ENCODE measurements at regions not wholly inside any gene's neighbourhood (a gene's known extent, or its start where the extent isn't known, plus 50 kb on each side); places are given as distances from the start of the nearest gene placed in this dataset.

GRCh38 chr2:234409590-234409989 is 87.3 kb downstream of the ARL4C start:
- Histone ChIP-seq H3K9me3 (ENCODE audit: insufficient read depth, low read length) (no peaks in the 10 kb centered on the region), H3K4me3 (ENCODE audit: insufficient read length, low read depth) (no peak overlapping the region), H3K36me3 (ENCODE audit: insufficient read depth, insufficient read length, low read length) (no peaks in the 10 kb centered on the region), H3K4me1 (ENCODE audit: insufficient read depth, insufficient read length) (no peaks in the 10 kb centered on the region), H3K9ac (ENCODE audit: insufficient read length, low read depth) (no peak overlapping the region), H3K27me3 (ENCODE audit: insufficient read depth, insufficient read length) (no peaks in the 10 kb centered on the region)
- no peak for TF ChIP-seq ZNF274 (IDR thresholded peaks at IDR 0.05; ENCODE audit: low read depth, low read length)
- TF ChIP-seq YY1 (IDR thresholded peaks at IDR 0.05; ENCODE audit: insufficient read depth, insufficient read length) = no peak
- no peak for TF ChIP-seq SUZ12 (IDR thresholded peaks at IDR 0.05; ENCODE audit: extremely low read depth, insufficient read depth, insufficient read length)
- no peak for DNase-seq (ENCODE audit: low read depth, low spot score)

DNA sequence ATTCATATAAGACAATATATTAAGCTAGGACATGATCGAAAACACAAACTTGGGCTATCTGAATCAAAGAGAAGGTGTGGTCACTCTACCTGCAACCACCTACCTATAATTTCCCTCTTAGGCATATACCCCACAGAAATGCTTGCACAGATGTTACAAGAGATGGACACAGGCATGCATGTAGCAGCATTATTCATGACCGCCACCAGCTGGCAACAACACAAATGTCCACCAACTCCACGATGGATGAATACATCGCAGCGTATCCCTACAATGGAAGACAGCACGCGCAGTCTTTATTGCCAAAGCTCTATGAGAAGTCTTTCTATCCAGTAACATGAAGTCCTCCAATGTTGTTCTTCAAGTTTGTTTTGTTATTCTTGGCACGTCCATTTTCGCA is 90.8 kb downstream of the ARL4C start:
- no peak for DNase-seq (ENCODE audit: low read depth, low spot score)
- H3K9me3 ChIP-seq (ENCODE audit: insufficient read depth, low read length) = no peaks in the 10 kb centered on the region
- H3K27me3 ChIP-seq (ENCODE audit: insufficient read depth, insufficient read length) = no peaks in the 10 kb centered on the region
- no peaks in the 10 kb centered on the region for H3K4me1 ChIP-seq (ENCODE audit: insufficient read depth, insufficient read length)
- no peak overlapping the region for H3K9ac ChIP-seq (ENCODE audit: insufficient read length, low read depth)
- H3K36me3 ChIP-seq (ENCODE audit: insufficient read depth, insufficient read length, low read length) = no peaks in the 10 kb centered on the region
- TF ChIP-seq SUZ12 (IDR thresholded peaks at IDR 0.05; ENCODE audit: extremely low read depth, insufficient read depth, insufficient read length) (no peak), YY1 (IDR thresholded peaks at IDR 0.05; ENCODE audit: insufficient read depth, insufficient read length) (no peak), ZNF274 (IDR thresholded peaks at IDR 0.05; ENCODE audit: low read depth, low read length) (no peak)
- no peak overlapping the region for H3K4me3 ChIP-seq (ENCODE audit: insufficient read length, low read depth)

DNA sequence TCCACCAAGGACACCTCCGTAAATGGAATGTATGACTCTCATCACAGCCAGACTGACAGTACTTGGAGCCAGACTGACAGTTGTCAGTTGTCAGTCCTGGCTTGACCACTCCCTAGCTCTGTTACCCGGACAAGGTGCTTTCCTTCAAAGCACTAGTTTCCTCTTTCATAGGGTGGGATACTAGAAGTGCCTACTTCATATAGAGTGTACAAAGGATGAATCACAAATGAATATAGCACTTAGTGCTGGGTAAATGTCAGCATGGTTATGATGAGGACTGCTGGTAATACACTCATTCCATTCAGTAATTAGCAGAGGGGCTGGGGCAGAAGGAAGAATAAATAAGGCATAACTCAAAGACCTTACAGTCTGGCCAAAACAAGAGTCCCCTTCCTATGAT is 91.4 kb downstream of the ARL4C start:
- no peak for TF ChIP-seq YY1 (IDR thresholded peaks at IDR 0.05; ENCODE audit: insufficient read depth, insufficient read length)
- TF ChIP-seq SUZ12 (IDR thresholded peaks at IDR 0.05; ENCODE audit: extremely low read depth, insufficient read depth, insufficient read length) = no peak
- TF ChIP-seq ZNF274 (IDR thresholded peaks at IDR 0.05; ENCODE audit: low read depth, low read length) = no peak
- Histone ChIP-seq H3K27me3 (ENCODE audit: insufficient read depth, insufficient read length) (no peaks in the 10 kb centered on the region), H3K9ac (ENCODE audit: insufficient read length, low read depth) (no peak overlapping the region), H3K9me3 (ENCODE audit: insufficient read depth, low read length) (no peaks in the 10 kb centered on the region), H3K4me1 (ENCODE audit: insufficient read depth, insufficient read length) (no peaks in the 10 kb centered on the region), H3K4me3 (ENCODE audit: insufficient read length, low read depth) (no peak overlapping the region), H3K36me3 (ENCODE audit: insufficient read depth, insufficient read length, low read length) (no peaks in the 10 kb centered on the region)
- DNase-seq (ENCODE audit: low read depth, low spot score) = no peak

- H3K9ac ChIP-seq (ENCODE audit: insufficient read length, low read depth) = no peak overlapping the region
- no peak for DNase-seq (ENCODE audit: low read depth, low spot score)
Measured at GRCh38 chr2:234404957-234405356, 91.9 kb downstream of the ARL4C start.

GRCh38 chr2:234403751-234404150 is 93.1 kb downstream of the ARL4C start:
- no peaks in the 10 kb centered on the region for H3K36me3 ChIP-seq (ENCODE audit: insufficient read depth, insufficient read length, low read length)
- TF ChIP-seq ZNF274 (IDR thresholded peaks at IDR 0.05; ENCODE audit: low read depth, low read length) (no peak), YY1 (IDR thresholded peaks at IDR 0.05; ENCODE audit: insufficient read depth, insufficient read length) (no peak), SUZ12 (IDR thresholded peaks at IDR 0.05; ENCODE audit: extremely low read depth, insufficient read depth, insufficient read length) (no peak)
- H3K4me1 ChIP-seq (ENCODE audit: insufficient read depth, insufficient read length) = peaks cover under 1% of the 10 kb centered on the region
- H3K27me3 ChIP-seq (ENCODE audit: insufficient read depth, insufficient read length) = no peaks in the 10 kb centered on the region
- H3K9me3 ChIP-seq (ENCODE audit: insufficient read depth, low read length) = no peaks in the 10 kb centered on the region
- DNase-seq (ENCODE audit: low read depth, low spot score) = no peak
- no peak overlapping the region for H3K4me3 ChIP-seq (ENCODE audit: insufficient read length, low read depth)
- H3K9ac ChIP-seq (ENCODE audit: insufficient read length, low read depth) = no peak overlapping the region

More at GRCh38 chr2:234404957-234405356, 91.9 kb downstream of the ARL4C start:
- Histone ChIP-seq H3K4me3 (ENCODE audit: insufficient read length, low read depth) (no peak overlapping the region), H3K9me3 (ENCODE audit: insufficient read depth, low read length) (no peaks in the 10 kb centered on the region), H3K27me3 (ENCODE audit: insufficient read depth, insufficient read length) (no peaks in the 10 kb centered on the region), H3K36me3 (ENCODE audit: insufficient read depth, insufficient read length, low read length) (no peaks in the 10 kb centered on the region), H3K4me1 (ENCODE audit: insufficient read depth, insufficient read length) (no peaks in the 10 kb centered on the region)
- TF ChIP-seq SUZ12 (IDR thresholded peaks at IDR 0.05; ENCODE audit: extremely low read depth, insufficient read depth, insufficient read length) (no peak), ZNF274 (IDR thresholded peaks at IDR 0.05; ENCODE audit: low read depth, low read length) (no peak)

DNA sequence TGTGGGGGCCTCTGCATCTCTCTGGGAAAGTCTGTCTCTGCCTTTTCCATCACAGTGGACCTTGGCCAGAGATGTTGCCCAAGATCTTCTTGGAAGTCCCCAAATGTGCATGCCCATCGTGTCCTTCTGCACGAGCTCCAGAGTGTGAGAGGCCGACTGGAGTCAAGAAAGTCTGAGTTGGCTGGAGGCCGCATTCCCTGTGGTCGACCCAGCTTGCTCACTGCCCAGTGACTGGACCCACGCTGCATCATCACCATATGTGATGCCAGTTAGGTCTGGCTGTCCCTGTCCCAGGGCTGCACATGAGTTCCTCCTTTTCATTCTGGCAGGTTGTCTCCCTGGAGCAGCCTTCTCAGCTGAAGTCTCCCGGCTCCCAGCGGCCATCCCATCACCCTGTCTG is 93.8 kb downstream of the ARL4C start:
- H3K4me1 ChIP-seq (ENCODE audit: insufficient read depth, insufficient read length) = peaks cover 2% of the 10 kb centered on the region
- H3K4me3 ChIP-seq (ENCODE audit: insufficient read length, low read depth) = no peak overlapping the region
- no peak for TF ChIP-seq YY1 (IDR thresholded peaks at IDR 0.05; ENCODE audit: insufficient read depth, insufficient read length)
- no peak for TF ChIP-seq ZNF274 (IDR thresholded peaks at IDR 0.05; ENCODE audit: low read depth, low read length)
- no peak for TF ChIP-seq SUZ12 (IDR thresholded peaks at IDR 0.05; ENCODE audit: extremely low read depth, insufficient read depth, insufficient read length)
- DNase-seq (ENCODE audit: low read depth, low spot score) = no peak
- no peaks in the 10 kb centered on the region for H3K27me3 ChIP-seq (ENCODE audit: insufficient read depth, insufficient read length)
- no peaks in the 10 kb centered on the region for H3K9me3 ChIP-seq (ENCODE audit: insufficient read depth, low read length)
- H3K36me3 ChIP-seq (ENCODE audit: insufficient read depth, insufficient read length, low read length) = no peaks in the 10 kb centered on the region
- H3K9ac ChIP-seq (ENCODE audit: insufficient read length, low read depth) = no peak overlapping the region

GRCh38 chr2:234401426-234401825 is 95.5 kb downstream of the ARL4C start:
- H3K4me3 ChIP-seq (ENCODE audit: insufficient read length, low read depth) = no peak overlapping the region
- no peaks in the 10 kb centered on the region for H3K36me3 ChIP-seq (ENCODE audit: insufficient read depth, insufficient read length, low read length)
- H3K9ac ChIP-seq (ENCODE audit: insufficient read length, low read depth) = no peak overlapping the region
- H3K9me3 ChIP-seq (ENCODE audit: insufficient read depth, low read length) = no peaks in the 10 kb centered on the region
- peaks cover 5% of the 10 kb centered on the region for H3K27me3 ChIP-seq (ENCODE audit: insufficient read depth, insufficient read length)
- TF ChIP-seq YY1 (IDR thresholded peaks at IDR 0.05; ENCODE audit: insufficient read depth, insufficient read length) = no peak
- TF ChIP-seq ZNF274 (IDR thresholded peaks at IDR 0.05; ENCODE audit: low read depth, low read length) = no peak
- TF ChIP-seq SUZ12 (IDR thresholded peaks at IDR 0.05; ENCODE audit: extremely low read depth, insufficient read depth, insufficient read length) = no peak
- DNase-seq (ENCODE audit: low read depth, low spot score) = no peak
- peaks cover 2% of the 10 kb centered on the region for H3K4me1 ChIP-seq (ENCODE audit: insufficient read depth, insufficient read length)

All from NT2/D1 (cell line).